ENCODE measurements at regions not wholly inside any gene's neighbourhood (a gene's known extent, or its start where the extent isn't known, plus 50 kb on each side); places are given as distances from the start of the nearest gene placed in this dataset.

- Histone ChIP-seq H3K4me3 (ENCODE audit: severe bottlenecking) (no peak overlapping the region), H3K27ac (ENCODE audit: poor library complexity, severe bottlenecking) (no peak overlapping the region), H3K27me3 (ENCODE audit: insufficient read depth, poor library complexity, severe bottlenecking) (no peaks in the 10 kb centered on the region), H3K36me3 (ENCODE audit: low read depth) (no peaks in the 10 kb centered on the region), H3K9me3 (ENCODE audit: severe bottlenecking) (no peaks in the 10 kb centered on the region), H3K4me1 (ENCODE audit: insufficient read depth, poor library complexity, severe bottlenecking) (no peaks in the 10 kb centered on the region)
- ATAC-seq (ENCODE audit: low read depth), result no peak
- TF ChIP-seq CTCF (IDR thresholded peaks at IDR 0.05; ENCODE audit: poor library complexity, severe bottlenecking), result no peak
- no peak for DNase-seq (ENCODE audit: low spot score)
Observed at GRCh38 chr6:14857501-14857900, 388.4 kb upstream of the JARID2 start.

- Histone ChIP-seq H3K9me3 (ENCODE audit: severe bottlenecking) (no peaks in the 10 kb centered on the region), H3K27ac (ENCODE audit: poor library complexity, severe bottlenecking) (no peak overlapping the region), H3K36me3 (ENCODE audit: low read depth) (no peaks in the 10 kb centered on the region), H3K4me3 (ENCODE audit: severe bottlenecking) (no peak overlapping the region), H3K4me1 (ENCODE audit: insufficient read depth, poor library complexity, severe bottlenecking) (no peaks in the 10 kb centered on the region), H3K27me3 (ENCODE audit: insufficient read depth, poor library complexity, severe bottlenecking) (no peaks in the 10 kb centered on the region)
- no peak for ATAC-seq (ENCODE audit: low read depth)
- TF ChIP-seq CTCF (IDR thresholded peaks at IDR 0.05; ENCODE audit: poor library complexity, severe bottlenecking), result no peak
- DNase-seq (ENCODE audit: low spot score), result no peak
Observed at GRCh38 chr6:14858808-14859207, 387.1 kb upstream of the JARID2 start.

GRCh38 chr6:14860774-14861173, 385.1 kb upstream of the JARID2 start:
- Histone ChIP-seq H3K4me1 (ENCODE audit: insufficient read depth, poor library complexity, severe bottlenecking) (no peaks in the 10 kb centered on the region), H3K27me3 (ENCODE audit: insufficient read depth, poor library complexity, severe bottlenecking) (no peaks in the 10 kb centered on the region), H3K36me3 (ENCODE audit: low read depth) (no peaks in the 10 kb centered on the region), H3K9me3 (ENCODE audit: severe bottlenecking) (no peaks in the 10 kb centered on the region), H3K4me3 (ENCODE audit: severe bottlenecking) (no peak overlapping the region), H3K27ac (ENCODE audit: poor library complexity, severe bottlenecking) (no peak overlapping the region)
- DNase-seq (ENCODE audit: low spot score), result no peak
- no peak for ATAC-seq (ENCODE audit: low read depth)
- TF ChIP-seq CTCF (IDR thresholded peaks at IDR 0.05; ENCODE audit: poor library complexity, severe bottlenecking), result no peak

DNA sequence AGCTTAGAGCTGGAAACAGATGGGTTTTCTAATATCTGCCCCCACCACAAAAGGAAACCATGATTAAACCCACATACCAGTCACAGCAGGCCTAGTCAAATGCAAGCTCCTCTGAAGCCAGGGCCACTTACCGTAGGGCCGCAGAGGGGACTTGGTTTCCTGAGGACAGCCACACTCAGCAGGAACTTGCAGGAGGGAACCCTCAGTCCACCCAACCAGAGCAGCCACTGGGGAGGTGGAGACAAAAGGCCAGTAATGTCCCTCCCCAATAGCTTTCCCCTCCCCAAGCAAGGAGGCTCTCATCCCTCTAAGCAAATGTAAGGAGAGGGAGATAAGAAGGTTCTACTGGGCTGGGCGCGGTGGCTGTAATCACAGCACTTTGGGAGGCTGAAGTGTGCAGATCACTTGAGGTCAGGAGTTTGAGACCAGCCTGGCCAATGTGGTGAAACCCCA, 384.4 kb upstream of the JARID2 start:
- no peaks in the 10 kb centered on the region for H3K36me3 ChIP-seq (ENCODE audit: low read depth)
- DNase-seq (ENCODE audit: low spot score), result no peak

More for the DNA sequence above, 384.4 kb upstream of the JARID2 start:
- TF ChIP-seq CTCF (IDR thresholded peaks at IDR 0.05; ENCODE audit: poor library complexity, severe bottlenecking), result no peak
- Histone ChIP-seq H3K27me3 (ENCODE audit: insufficient read depth, poor library complexity, severe bottlenecking) (no peaks in the 10 kb centered on the region), H3K27ac (ENCODE audit: poor library complexity, severe bottlenecking) (no peak overlapping the region), H3K4me1 (ENCODE audit: insufficient read depth, poor library complexity, severe bottlenecking) (no peaks in the 10 kb centered on the region), H3K9me3 (ENCODE audit: severe bottlenecking) (no peaks in the 10 kb centered on the region), H3K4me3 (ENCODE audit: severe bottlenecking) (no peak overlapping the region)
- ATAC-seq (ENCODE audit: low read depth), result no peak
